GM18951 (cell line): ENCODE measurements at regions not wholly inside any gene's neighbourhood (a gene's known extent, or its start where the extent isn't known, plus 50 kb on each side); places are given as distances from the start of the nearest gene placed in this dataset.

Experiments
- POLR2A ChIP-seq: IDR thresholded peaks from 4 replicates; pipeline ENCODE4 v1.6.1; 2011; ENCODE audit warnings: mild to moderate bottlenecking; ENCODE audit not compliant: insufficient read length, insufficient read depth; ENCODE audit errors: extremely low read depth
- in situ Hi-C: fragments of 300-500 bp; cut with MboI; formaldehyde crosslinking; loops from one replicate; pipeline ENCODE4 v1.12.0; 2022; ENCODE audit warnings: low sequenced_read_pairs, mixed read lengths, inconsistent platforms; ENCODE audit not compliant: unreplicated experiment

GRCh38 chr12:115847398-115847797 is 430.1 kb downstream of the MED13L start:
- TF ChIP-seq POLR2A: no peak
- in situ Hi-C loops: no loop called here

GRCh38 chr12:115846516-115846915 is 431.0 kb downstream of the MED13L start:
- no peak for TF ChIP-seq POLR2A
- in situ Hi-C loops: no loop called here

- no peak for TF ChIP-seq POLR2A
- in situ Hi-C loops: no loop called here
Observed at GRCh38 chr12:115840159-115840558, 437.3 kb downstream of the MED13L start.

GRCh38 chr12:115838952-115839351 is 438.5 kb downstream of the MED13L start:
- in situ Hi-C loops: no loop called here
- TF ChIP-seq POLR2A: no peak

- in situ Hi-C loops: no loop called here
- no peak for TF ChIP-seq POLR2A
Observed at GRCh38 chr12:115837220-115837619, 440.3 kb downstream of the MED13L start.

- TF ChIP-seq POLR2A: no peak
- in situ Hi-C loops: no loop called here
Observed at GRCh38 chr12:115835445-115835844, 442.0 kb downstream of the MED13L start.

GRCh38 chr12:115833704-115834103 is 443.8 kb downstream of the MED13L start:
- TF ChIP-seq POLR2A: no peak
- in situ Hi-C loops: no loop called here

GRCh38 chr12:115830633-115831032 is 446.9 kb downstream of the MED13L start:
- in situ Hi-C loops: no loop called here

GRCh38 chr12:115830070-115830469 is 447.4 kb downstream of the MED13L start:
- in situ Hi-C loops: no loop called here
- no peak for TF ChIP-seq POLR2A

More at GRCh38 chr12:115830633-115831032, 446.9 kb downstream of the MED13L start:
- TF ChIP-seq POLR2A: no peak

GRCh38 chr12:115828168-115828567 is 449.3 kb downstream of the MED13L start:
- no peak for TF ChIP-seq POLR2A
- in situ Hi-C loops: no loop called here

GRCh38 chr12:115824936-115825602 is 452.4 kb downstream of the MED13L start:
- in situ Hi-C loops: no loop called here

GRCh38 chr12:115823635-115824034 is 453.9 kb downstream of the MED13L start:
- in situ Hi-C loops: no loop called here
- TF ChIP-seq POLR2A: no peak

More at GRCh38 chr12:115824936-115825602, 452.4 kb downstream of the MED13L start:
- no peak for TF ChIP-seq POLR2A

- TF ChIP-seq POLR2A: no peak
- in situ Hi-C loops: no loop called here
Observed at GRCh38 chr12:115820656-115821055, 456.8 kb downstream of the MED13L start.

GRCh38 chr12:115818973-115819372 is 458.5 kb downstream of the MED13L start:
- in situ Hi-C loops: no loop called here
- no peak for TF ChIP-seq POLR2A
